Transverse colon (tissue), 3 donors: ENCODE measurements at regions not wholly inside any gene's neighbourhood (a gene's known extent, or its start where the extent isn't known, plus 50 kb on each side); places are given as distances from the start of the nearest gene placed in this dataset.

Source experiments
- CTCF ChIP-seq, 5 experiments: fragments of 200-600 bp in 3 of 5; fragments of 450-650 bp in 2 of 5; sonication (generic) in 3 of 5; IDR thresholded peaks; 1 replicate in 2 of 5; 2 replicates in 3 of 5; pipeline ENCODE4 v1.5.1; 2016 to 2017; ENCODE audit warnings: antibody characterized with exemption in 5 of 5, inconsistent platforms in 3 of 5, mild to moderate bottlenecking in 2 of 5, moderate library complexity in 1 of 5
- EP300 ChIP-seq: sonication (generic); formaldehyde crosslinking; IDR thresholded peaks from one replicate; pipeline ENCODE4 v1.6.1; 2017; ENCODE audit warnings: antibody characterized with exemption, low read depth
- POLR2A ChIP-seq: fragments of 450-650 bp; IDR thresholded peaks from one replicate; pipeline ENCODE4 v1.6.1; 2016; ENCODE audit warnings: antibody characterized with exemption, mild to moderate bottlenecking, moderate library complexity

GRCh38 chr12:107583551-107583950 lies 102.0 kb upstream of the PWP1 start:
- no peak for TF ChIP-seq POLR2A
- TF ChIP-seq CTCF (IDR thresholded peaks at IDR 0.05): no peak
- TF ChIP-seq EP300: no peak
